Activated T-helper 17 cell treated with anti-CD3 and anti-CD28 coated beads, Interleukin-2, amount 50 U/mL, for 72 hours (primary cell): ENCODE measurements at regions not wholly inside any gene's neighbourhood (a gene's known extent, or its start where the extent isn't known, plus 50 kb on each side); places are given as distances from the start of the nearest gene placed in this dataset.
"Not testable (repeated sequence)": the region's sequence is repeated elsewhere in the genome, so short reads cannot be mapped to it uniquely, and the experiment has no call there.

ENCODE experiments used
- ATAC-seq: fragments of 150-1000 bp; cut with Tn5 transposase; replicated peaks from 2 replicates; pipeline ENCODE4 v1.10.0; 2021; ENCODE audit warnings: mild to moderate bottlenecking, moderate library complexity
- H3K27ac Mint-ChIP-seq: one replicate; pipeline ENCODE4 v1.8.0; 2022; ENCODE audit warnings: mixed read lengths
- H3K27me3 Mint-ChIP-seq: one replicate; pipeline ENCODE4 v1.8.0; 2022; ENCODE audit warnings: mixed read lengths
- H3K36me3 Mint-ChIP-seq: one replicate; pipeline ENCODE4 v1.8.0; 2022; ENCODE audit warnings: low read depth, mild to moderate bottlenecking, mixed read lengths
- H3K4me1 Mint-ChIP-seq: one replicate; pipeline ENCODE4 v1.8.0; 2022; ENCODE audit warnings: mixed read lengths
- H3K4me3 Mint-ChIP-seq: one replicate; pipeline ENCODE4 v1.8.0; 2022; ENCODE audit warnings: mild to moderate bottlenecking, mixed read lengths
- H3K9me3 Mint-ChIP-seq: one replicate; pipeline ENCODE4 v1.8.0; 2022; ENCODE audit warnings: mixed read lengths

GRCh38 chr10:120182431-120182830, 274.6 kb upstream of the PLPP4 start:
- Mint-ChIP-seq H3K9me3 (no peaks in the 10 kb centered on the region), H3K27ac (no peak overlapping the region), H3K36me3 (no peaks in the 10 kb centered on the region), H3K4me3 (no peak overlapping the region), H3K27me3 (peaks cover 5% of the 10 kb centered on the region), H3K4me1 (no peaks in the 10 kb centered on the region)
- no peak for ATAC-seq

- no peak overlapping the region for H3K4me3 Mint-ChIP-seq
These were observed 273.5 kb upstream of the PLPP4 start for GRCh38 chr10:120183546-120183945.

GRCh38 chr10:120184547-120185337, 272.3 kb upstream of the PLPP4 start:
- no peaks in the 10 kb centered on the region for H3K9me3 Mint-ChIP-seq
- H3K36me3 Mint-ChIP-seq = no peaks in the 10 kb centered on the region
- no peak overlapping the region for H3K4me3 Mint-ChIP-seq
- H3K4me1 Mint-ChIP-seq = no peaks in the 10 kb centered on the region
- no peak for ATAC-seq
- H3K27me3 Mint-ChIP-seq = peaks cover 5% of the 10 kb centered on the region
- no peak overlapping the region for H3K27ac Mint-ChIP-seq

More at GRCh38 chr10:120183546-120183945, 273.5 kb upstream of the PLPP4 start:
- Mint-ChIP-seq H3K27me3 (peaks cover 5% of the 10 kb centered on the region), H3K27ac (no peak overlapping the region), H3K36me3 (no peaks in the 10 kb centered on the region), H3K4me1 (no peaks in the 10 kb centered on the region), H3K9me3 (no peaks in the 10 kb centered on the region)
- no peak for ATAC-seq

GRCh38 chr10:120186506-120186905, 270.5 kb upstream of the PLPP4 start:
- H3K27me3 Mint-ChIP-seq = peaks cover 4% of the 10 kb centered on the region
- no peak overlapping the region for H3K4me3 Mint-ChIP-seq
- no peaks in the 10 kb centered on the region for H3K36me3 Mint-ChIP-seq
- H3K27ac Mint-ChIP-seq = no peak overlapping the region
- H3K4me1 Mint-ChIP-seq = no peaks in the 10 kb centered on the region
- no peaks in the 10 kb centered on the region for H3K9me3 Mint-ChIP-seq
- ATAC-seq = no peak

- H3K9me3 Mint-ChIP-seq, H3K36me3 Mint-ChIP-seq, H3K27me3 Mint-ChIP-seq, H3K4me1 Mint-ChIP-seq, ATAC-seq, H3K27ac Mint-ChIP-seq, H3K4me3 Mint-ChIP-seq: not testable (repeated sequence)
These were observed 269.9 kb upstream of the PLPP4 start for GRCh38 chr10:120187168-120187567.

- ATAC-seq = no peak
- Mint-ChIP-seq H3K27me3 (peaks cover 3% of the 10 kb centered on the region), H3K4me3 (no peak overlapping the region), H3K27ac (no peak overlapping the region), H3K36me3 (no peaks in the 10 kb centered on the region), H3K9me3 (no peaks in the 10 kb centered on the region), H3K4me1 (no peaks in the 10 kb centered on the region)
These were observed 268.1 kb upstream of the PLPP4 start for GRCh38 chr10:120188950-120189349.

- ATAC-seq = peak; percentile 12
- no peak overlapping the region for H3K27ac Mint-ChIP-seq
- H3K36me3 Mint-ChIP-seq = no peaks in the 10 kb centered on the region
- H3K4me1 Mint-ChIP-seq = no peaks in the 10 kb centered on the region
- H3K4me3 Mint-ChIP-seq = no peak overlapping the region
- no peaks in the 10 kb centered on the region for H3K27me3 Mint-ChIP-seq
- no peaks in the 10 kb centered on the region for H3K9me3 Mint-ChIP-seq
These were observed 260.9 kb upstream of the PLPP4 start for GRCh38 chr10:120195984-120196712.

- Mint-ChIP-seq H3K9me3 (no peaks in the 10 kb centered on the region), H3K4me1 (no peaks in the 10 kb centered on the region), H3K4me3 (no peak overlapping the region), H3K27me3 (peaks cover 7% of the 10 kb centered on the region), H3K36me3 (no peaks in the 10 kb centered on the region), H3K27ac (no peak overlapping the region)
- no peak for ATAC-seq
These were observed 252.2 kb upstream of the PLPP4 start for GRCh38 chr10:120204877-120205276.

- Mint-ChIP-seq H3K4me3 (no peak overlapping the region), H3K4me1 (no peaks in the 10 kb centered on the region), H3K27me3 (peaks cover 7% of the 10 kb centered on the region), H3K36me3 (no peaks in the 10 kb centered on the region), H3K27ac (no peak overlapping the region), H3K9me3 (no peaks in the 10 kb centered on the region)
- no peak for ATAC-seq
These were observed 251.5 kb upstream of the PLPP4 start for GRCh38 chr10:120205368-120206018.

- Mint-ChIP-seq H3K27me3 (peaks cover 12% of the 10 kb centered on the region), H3K9me3 (no peaks in the 10 kb centered on the region), H3K27ac (no peak overlapping the region), H3K36me3 (no peaks in the 10 kb centered on the region), H3K4me1 (no peaks in the 10 kb centered on the region), H3K4me3 (no peak overlapping the region)
- ATAC-seq = no peak
These were observed 248.5 kb upstream of the PLPP4 start for GRCh38 chr10:120208488-120208887.

GRCh38 chr10:120209124-120209762, 247.8 kb upstream of the PLPP4 start:
- Mint-ChIP-seq H3K36me3 (no peaks in the 10 kb centered on the region), H3K27me3 (peaks cover 12% of the 10 kb centered on the region), H3K4me3 (no peak overlapping the region), H3K27ac (no peak overlapping the region), H3K4me1 (no peaks in the 10 kb centered on the region), H3K9me3 (no peaks in the 10 kb centered on the region)
- no peak for ATAC-seq

GRCh38 chr10:120212275-120212674, 244.8 kb upstream of the PLPP4 start:
- H3K36me3 Mint-ChIP-seq = no peaks in the 10 kb centered on the region
- no peaks in the 10 kb centered on the region for H3K4me1 Mint-ChIP-seq
- no peak for ATAC-seq
- no peak overlapping the region for H3K27ac Mint-ChIP-seq
- H3K4me3 Mint-ChIP-seq = no peak overlapping the region
- H3K9me3 Mint-ChIP-seq = no peaks in the 10 kb centered on the region
- H3K27me3 Mint-ChIP-seq = peaks cover 5% of the 10 kb centered on the region

- H3K4me3 Mint-ChIP-seq, H3K27ac Mint-ChIP-seq, H3K36me3 Mint-ChIP-seq, H3K9me3 Mint-ChIP-seq, H3K4me1 Mint-ChIP-seq, ATAC-seq, H3K27me3 Mint-ChIP-seq: not testable (repeated sequence)
These were observed 243.7 kb upstream of the PLPP4 start for GRCh38 chr10:120213283-120213682.

GRCh38 chr10:120217736-120218135, 239.3 kb upstream of the PLPP4 start:
- Mint-ChIP-seq H3K4me1 (no peaks in the 10 kb centered on the region), H3K27ac (no peak overlapping the region), H3K27me3 (peaks cover 3% of the 10 kb centered on the region), H3K36me3 (no peaks in the 10 kb centered on the region), H3K4me3 (no peak overlapping the region), H3K9me3 (no peaks in the 10 kb centered on the region)
- ATAC-seq = no peak
